Tibial nerve (tissue), 4 donors: ENCODE measurements at regions not wholly inside any gene's neighbourhood (a gene's known extent, or its start where the extent isn't known, plus 50 kb on each side); places are given as distances from the start of the nearest gene placed in this dataset.
"Not testable (repeated sequence)": the region's sequence is repeated elsewhere in the genome, so short reads cannot be mapped to it uniquely, and the experiment has no call there.

Experiments used
- DNase-seq, 2 donors: peaks; one replicate each; pipeline ENCODE4 v3.0.0-alpha.2; 2019; ENCODE audit warnings: low spot score in 2 of 2
- H3K27ac ChIP-seq, 4 donors: fragments of 200-600 bp; sonication (generic) in 3 of 4; one replicate each; pipeline ENCODE4 v1.5.1; 2017 to 2019; ENCODE audit warnings: mild to moderate bottlenecking in 1 of 4
- H3K27me3 ChIP-seq, 2 donors: fragments of 200-600 bp; sonication (generic) in 1 of 2; one replicate each; pipeline versions ENCODE4 v1.5.1 to v1.6.0; 2017 to 2019
- H3K36me3 ChIP-seq, 3 donors: fragments of 200-600 bp; sonication (generic); one replicate each; pipeline ENCODE4 v1.5.1; 2018 to 2019
- H3K4me1 ChIP-seq, 4 donors: fragments of 200-600 bp; sonication (generic) in 3 of 4; one replicate each; pipeline ENCODE4 v1.5.1; 2017 to 2019
- H3K4me3 ChIP-seq, 4 donors: fragments of 200-600 bp; sonication (generic) in 3 of 4; one replicate each; pipeline ENCODE4 v1.5.1; 2017 to 2019; ENCODE audit warnings: mild to moderate bottlenecking in 1 of 4, moderate library complexity in 1 of 4
- H3K9me3 ChIP-seq, 4 donors: fragments of 200-600 bp; sonication (generic) in 3 of 4; one replicate each; pipeline ENCODE4 v1.5.1; 2017 to 2019
- EP300 ChIP-seq, 2 donors: sonication (generic); formaldehyde crosslinking; IDR thresholded peaks; one replicate each; pipeline ENCODE4 v1.6.1; 2017; ENCODE audit warnings: antibody characterized with exemption in 2 of 2, mild to moderate bottlenecking in 1 of 2
- POLR2A ChIP-seq, 2 donors: fragments of 450-650 bp; IDR thresholded peaks; one replicate each; pipeline ENCODE4 v1.6.1; 2017; ENCODE audit warnings: antibody characterized with exemption in 2 of 2, mild to moderate bottlenecking in 2 of 2, moderate library complexity in 2 of 2
- WGBS, 2 donors: methylation state at CpG; one replicate each; pipeline ENCODE4 v1.1.5; 2018; 5-methylcytosine and 5-hydroxymethylcytosine counted together
- TF ChIP-seq, protein P1 (sequence below), 5 experiments: fragments of 200-600 bp in 3 of 5; fragments of 450-650 bp in 2 of 5; sonication (generic) in 3 of 5; IDR thresholded peaks; one replicate each; pipeline ENCODE4 v1.5.1; 2016 to 2019; ENCODE audit warnings: antibody characterized with exemption in 5 of 5, mild to moderate bottlenecking in 3 of 5, moderate library complexity in 2 of 5

DNA sequence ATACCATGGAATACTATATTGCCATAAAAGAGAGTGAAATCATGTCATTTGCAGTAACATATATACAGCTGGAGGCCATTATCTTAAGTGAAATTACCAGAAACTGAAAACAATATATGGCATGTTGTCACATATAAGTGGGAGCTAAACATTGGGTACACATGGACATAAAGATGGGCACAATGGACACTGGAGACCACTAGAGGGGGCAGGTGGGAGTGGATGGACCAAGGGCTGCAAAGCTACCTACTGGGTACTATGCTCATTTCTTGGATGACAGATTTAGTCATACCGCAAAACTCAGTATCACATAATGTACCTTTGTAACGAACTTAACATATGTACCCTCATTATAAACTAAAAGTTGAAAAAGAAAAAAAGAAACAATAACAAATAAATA is 1167.6 kb downstream of the NXPH1 start:
- Histone ChIP-seq H3K27me3 (no peaks in the 10 kb centered on the region), H3K9me3 (no peaks in the 10 kb centered on the region), H3K4me3 (no peak overlapping the region), H3K36me3 (no peaks in the 10 kb centered on the region), H3K27ac (no peak overlapping the region), H3K4me1 (no peaks in the 10 kb centered on the region)
- 91 to 97% methylated on average over 2 of the region's 2 CpGs for WGBS, 2 donors
- no peak for DNase-seq
- TF ChIP-seq POLR2A (IDR thresholded peaks at IDR 0.05) (no peak), EP300 (IDR thresholded peaks at IDR 0.05) (no peak)
- TF ChIP-seq, protein P1, sequence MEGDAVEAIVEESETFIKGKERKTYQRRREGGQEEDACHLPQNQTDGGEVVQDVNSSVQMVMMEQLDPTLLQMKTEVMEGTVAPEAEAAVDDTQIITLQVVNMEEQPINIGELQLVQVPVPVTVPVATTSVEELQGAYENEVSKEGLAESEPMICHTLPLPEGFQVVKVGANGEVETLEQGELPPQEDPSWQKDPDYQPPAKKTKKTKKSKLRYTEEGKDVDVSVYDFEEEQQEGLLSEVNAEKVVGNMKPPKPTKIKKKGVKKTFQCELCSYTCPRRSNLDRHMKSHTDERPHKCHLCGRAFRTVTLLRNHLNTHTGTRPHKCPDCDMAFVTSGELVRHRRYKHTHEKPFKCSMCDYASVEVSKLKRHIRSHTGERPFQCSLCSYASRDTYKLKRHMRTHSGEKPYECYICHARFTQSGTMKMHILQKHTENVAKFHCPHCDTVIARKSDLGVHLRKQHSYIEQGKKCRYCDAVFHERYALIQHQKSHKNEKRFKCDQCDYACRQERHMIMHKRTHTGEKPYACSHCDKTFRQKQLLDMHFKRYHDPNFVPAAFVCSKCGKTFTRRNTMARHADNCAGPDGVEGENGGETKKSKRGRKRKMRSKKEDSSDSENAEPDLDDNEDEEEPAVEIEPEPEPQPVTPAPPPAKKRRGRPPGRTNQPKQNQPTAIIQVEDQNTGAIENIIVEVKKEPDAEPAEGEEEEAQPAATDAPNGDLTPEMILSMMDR (IDR thresholded peaks at IDR 0.05), result no peak

DNA sequence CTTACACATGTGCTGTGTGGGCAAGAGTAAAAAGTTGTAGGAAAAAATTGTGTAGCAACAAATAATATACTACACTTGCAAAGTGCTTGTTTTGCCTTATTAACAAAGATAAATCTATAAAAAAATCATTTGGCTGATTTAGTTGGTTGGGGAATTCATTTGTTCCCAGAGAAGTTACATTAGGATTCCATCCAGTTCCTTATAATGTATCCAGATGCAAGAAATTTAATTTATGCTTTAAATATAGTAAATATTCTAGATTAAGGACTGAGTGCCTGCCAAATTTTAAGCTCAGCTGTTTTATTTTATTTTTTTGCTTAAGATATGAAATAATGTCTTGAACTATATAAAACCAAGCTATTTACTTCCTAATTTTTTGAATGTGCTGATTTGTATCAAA is 1169.9 kb downstream of the NXPH1 start:
- no peaks in the 10 kb centered on the region for H3K9me3 ChIP-seq
- no peak overlapping the region for H3K27ac ChIP-seq
- H3K4me3 ChIP-seq, result no peak overlapping the region
- H3K36me3 ChIP-seq, result no peaks in the 10 kb centered on the region
- DNase-seq, result no peak
- H3K27me3 ChIP-seq, result no peaks in the 10 kb centered on the region
- H3K4me1 ChIP-seq, result no peaks in the 10 kb centered on the region
- TF ChIP-seq EP300 (IDR thresholded peaks at IDR 0.05) (no peak), POLR2A (IDR thresholded peaks at IDR 0.05) (no peak)
- TF ChIP-seq, protein P1 (IDR thresholded peaks at IDR 0.05), result no peak

DNA sequence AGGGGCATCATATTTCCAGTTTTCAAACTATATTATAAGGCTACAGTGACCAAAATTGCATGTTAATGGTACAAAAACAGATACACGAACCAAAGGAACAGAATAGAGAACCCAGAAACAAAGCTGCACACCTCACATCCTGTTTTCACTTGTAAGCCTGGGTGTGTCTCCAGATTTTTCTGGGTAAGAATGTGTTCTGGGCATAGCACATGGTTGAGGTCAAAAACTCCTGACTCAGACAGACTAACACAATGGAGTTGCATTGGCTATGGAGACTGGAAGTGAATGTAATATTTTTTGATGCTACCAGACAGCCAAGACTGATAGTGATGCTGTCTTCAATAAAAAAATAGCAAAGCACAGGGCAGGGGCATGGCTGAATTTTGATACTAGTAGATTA is 1175.2 kb downstream of the NXPH1 start:
- Histone ChIP-seq H3K27ac (no peak overlapping the region), H3K27me3 (no peaks in the 10 kb centered on the region), H3K4me3 (no peak overlapping the region), H3K9me3 (no peaks in the 10 kb centered on the region), H3K36me3 (no peaks in the 10 kb centered on the region), H3K4me1 (no peaks in the 10 kb centered on the region)
- TF ChIP-seq POLR2A (IDR thresholded peaks at IDR 0.05) (no peak), EP300 (IDR thresholded peaks at IDR 0.05) (no peak)
- TF ChIP-seq, protein P1 (IDR thresholded peaks at IDR 0.05), result no peak
- 63 to 78% methylated on average over 1 of the region's 1 CpG for WGBS, 2 donors
- no peak for DNase-seq

GRCh38 chr7:9620899-9621298 is 1187.5 kb downstream of the NXPH1 start:
- not testable (repeated sequence) for H3K27ac ChIP-seq, H3K36me3 ChIP-seq, H3K27me3 ChIP-seq, DNase-seq, H3K4me3 ChIP-seq, H3K4me1 ChIP-seq
- peaks cover 0 to 15% (median 0%) of the 10 kb centered on the region in 4 donors for H3K9me3 ChIP-seq
- WGBS, 2 donors, result 88 to 90% methylated on average over 6 of the region's 6 CpGs

GRCh38 chr7:9621306-9621902 is 1188.0 kb downstream of the NXPH1 start:
- DNase-seq, H3K4me3 ChIP-seq, H3K27ac ChIP-seq, H3K36me3 ChIP-seq, H3K27me3 ChIP-seq, H3K4me1 ChIP-seq: not testable (repeated sequence)
- peaks cover 0 to 14% (median 0%) of the 10 kb centered on the region in 4 donors for H3K9me3 ChIP-seq
- 96 to 98% methylated on average over 10 to 44 of the region's 44 CpGs for WGBS, 2 donors

DNA sequence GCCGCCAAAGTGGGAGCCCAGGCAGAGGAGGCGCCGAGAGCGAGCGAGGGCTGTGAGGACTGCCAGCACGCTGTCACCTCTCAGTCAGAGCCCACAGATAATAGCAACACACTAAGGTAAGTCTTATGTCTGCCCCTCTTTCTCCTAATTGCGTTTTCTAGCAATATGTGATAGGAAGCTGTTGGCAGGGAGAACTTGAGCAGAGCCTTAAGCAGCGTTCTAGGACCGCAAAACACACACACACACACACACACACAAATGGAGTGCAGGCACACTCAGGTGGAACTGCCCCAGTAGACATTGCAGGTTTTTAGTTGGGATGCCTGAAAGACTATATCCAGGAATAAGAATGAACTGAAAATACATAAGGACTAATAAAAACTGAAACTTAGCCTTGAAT is 1188.5 kb downstream of the NXPH1 start:
- no peaks in the 10 kb centered on the region for H3K27me3 ChIP-seq
- 91 to 99% methylated on average over 9 of the region's 9 CpGs for WGBS, 2 donors
- no peaks in the 10 kb centered on the region for H3K4me1 ChIP-seq
- H3K27ac ChIP-seq, result no peak overlapping the region
- H3K36me3 ChIP-seq, result no peaks in the 10 kb centered on the region
- TF ChIP-seq, protein P1 (IDR thresholded peaks at IDR 0.05), result no peak
- no peak for TF ChIP-seq EP300 (IDR thresholded peaks at IDR 0.05)
- no peak for TF ChIP-seq POLR2A (IDR thresholded peaks at IDR 0.05)
- DNase-seq, result no peak
- H3K9me3 ChIP-seq, result peaks cover 0 to 8% (median 0%) of the 10 kb centered on the region in 4 donors
- H3K4me3 ChIP-seq, result no peak overlapping the region
